ENCODE measurements at regions not wholly inside any gene's neighbourhood (a gene's known extent, or its start where the extent isn't known, plus 50 kb on each side); places are given as distances from the start of the nearest gene placed in this dataset.

GRCh38 chr3:74360406-74360805, 254.1 kb downstream of the CNTN3 start:
- no peak for TF ChIP-seq EZH2 (optimal IDR thresholded peaks at IDR 0.05; ENCODE audit: low read depth, low read length)
- no peak for TF ChIP-seq CTCF (IDR thresholded peaks at IDR 0.05; ENCODE audit: low read length)
- no peak for TF ChIP-seq EZH2phosphoT487 (IDR thresholded peaks at IDR 0.05; ENCODE audit: low read length)
